WERI-Rb-1 (cell line): ENCODE measurements at regions not wholly inside any gene's neighbourhood (a gene's known extent, or its start where the extent isn't known, plus 50 kb on each side); places are given as distances from the start of the nearest gene placed in this dataset.

Source experiments
- DNase-seq: peaks from one replicate; pipeline ENCODE4 v3.0.0-alpha.2; 2020
- H3K27ac ChIP-seq: fragments of 250-450 bp; sonication (Bioruptor Pico); 2 replicates; pipeline ENCODE4 v1.5.1; 2020; ENCODE audit warnings: mild to moderate bottlenecking, moderate library complexity
- H3K27me3 ChIP-seq: fragments of 250-450 bp; sonication (Bioruptor Pico); 2 replicates; pipeline ENCODE4 v1.5.1; 2021; ENCODE audit warnings: mild to moderate bottlenecking, low read depth, moderate library complexity; ENCODE audit not compliant: insufficient read depth, severe bottlenecking
- H3K36me3 ChIP-seq: fragments of 250-450 bp; sonication (Bioruptor Pico); 2 replicates; pipeline ENCODE4 v1.5.1; 2020; ENCODE audit warnings: mild to moderate bottlenecking, moderate library complexity
- H3K4me3 ChIP-seq: 2 replicates; pipeline ENCODE4 v1.5.1; 2011; ENCODE audit warnings: low read depth, mild to moderate bottlenecking, control low read depth, low read length
- H3K9me3 ChIP-seq: fragments of 250-450 bp; sonication (Bioruptor Pico); 2 replicates; pipeline ENCODE4 v1.5.1; 2021; ENCODE audit warnings: mild to moderate bottlenecking, moderate library complexity; ENCODE audit not compliant: severe bottlenecking
- TF ChIP-seq, protein P1 (sequence below): IDR thresholded peaks from 2 replicates; pipeline ENCODE4 v1.5.1; 2011; ENCODE audit warnings: low read depth, mild to moderate bottlenecking, control low read depth, inconsistent platforms, low read length

DNA sequence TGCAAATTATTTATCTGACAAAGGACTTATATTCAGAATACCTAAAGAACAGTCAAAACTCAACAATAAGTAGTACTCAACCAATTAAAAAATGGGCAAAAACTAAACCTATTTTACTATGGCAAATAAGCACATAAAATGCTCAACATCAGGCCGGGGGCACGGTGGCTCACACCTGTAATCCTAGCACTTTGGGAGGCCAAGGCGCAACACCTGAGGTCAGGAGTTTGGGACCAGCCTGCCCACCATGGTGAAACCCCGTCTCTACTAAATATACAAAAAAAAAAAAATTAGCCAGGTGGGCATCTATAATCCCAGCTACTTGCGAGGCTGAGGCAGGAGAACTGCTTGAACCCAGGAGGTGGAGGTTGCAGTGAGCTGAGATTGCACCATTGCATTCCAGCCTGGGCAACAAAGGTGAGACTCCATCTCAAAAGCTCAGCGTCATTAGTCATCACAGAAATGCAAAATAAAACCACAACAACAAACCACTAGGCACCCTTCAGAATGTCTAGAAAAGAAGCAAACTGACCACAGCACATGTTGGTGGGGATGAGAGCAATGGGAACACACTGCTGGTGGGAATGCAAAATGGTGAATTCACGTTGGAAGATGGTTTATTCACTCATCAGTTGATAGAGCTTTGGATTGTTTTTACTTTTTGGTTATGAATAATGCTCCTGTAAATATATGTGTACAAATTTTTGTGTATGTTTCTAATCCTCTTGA lies 180.6 kb upstream of the SOX1 start:
- Histone ChIP-seq H3K27me3 (peaks cover 98% of the 10 kb centered on the region), H3K4me3 (no peak overlapping the region), H3K27ac (no peak overlapping the region), H3K9me3 (no peaks in the 10 kb centered on the region), H3K36me3 (no peaks in the 10 kb centered on the region)
- DNase-seq = no peak
- TF ChIP-seq, protein P1, sequence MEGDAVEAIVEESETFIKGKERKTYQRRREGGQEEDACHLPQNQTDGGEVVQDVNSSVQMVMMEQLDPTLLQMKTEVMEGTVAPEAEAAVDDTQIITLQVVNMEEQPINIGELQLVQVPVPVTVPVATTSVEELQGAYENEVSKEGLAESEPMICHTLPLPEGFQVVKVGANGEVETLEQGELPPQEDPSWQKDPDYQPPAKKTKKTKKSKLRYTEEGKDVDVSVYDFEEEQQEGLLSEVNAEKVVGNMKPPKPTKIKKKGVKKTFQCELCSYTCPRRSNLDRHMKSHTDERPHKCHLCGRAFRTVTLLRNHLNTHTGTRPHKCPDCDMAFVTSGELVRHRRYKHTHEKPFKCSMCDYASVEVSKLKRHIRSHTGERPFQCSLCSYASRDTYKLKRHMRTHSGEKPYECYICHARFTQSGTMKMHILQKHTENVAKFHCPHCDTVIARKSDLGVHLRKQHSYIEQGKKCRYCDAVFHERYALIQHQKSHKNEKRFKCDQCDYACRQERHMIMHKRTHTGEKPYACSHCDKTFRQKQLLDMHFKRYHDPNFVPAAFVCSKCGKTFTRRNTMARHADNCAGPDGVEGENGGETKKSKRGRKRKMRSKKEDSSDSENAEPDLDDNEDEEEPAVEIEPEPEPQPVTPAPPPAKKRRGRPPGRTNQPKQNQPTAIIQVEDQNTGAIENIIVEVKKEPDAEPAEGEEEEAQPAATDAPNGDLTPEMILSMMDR = no peak

DNA sequence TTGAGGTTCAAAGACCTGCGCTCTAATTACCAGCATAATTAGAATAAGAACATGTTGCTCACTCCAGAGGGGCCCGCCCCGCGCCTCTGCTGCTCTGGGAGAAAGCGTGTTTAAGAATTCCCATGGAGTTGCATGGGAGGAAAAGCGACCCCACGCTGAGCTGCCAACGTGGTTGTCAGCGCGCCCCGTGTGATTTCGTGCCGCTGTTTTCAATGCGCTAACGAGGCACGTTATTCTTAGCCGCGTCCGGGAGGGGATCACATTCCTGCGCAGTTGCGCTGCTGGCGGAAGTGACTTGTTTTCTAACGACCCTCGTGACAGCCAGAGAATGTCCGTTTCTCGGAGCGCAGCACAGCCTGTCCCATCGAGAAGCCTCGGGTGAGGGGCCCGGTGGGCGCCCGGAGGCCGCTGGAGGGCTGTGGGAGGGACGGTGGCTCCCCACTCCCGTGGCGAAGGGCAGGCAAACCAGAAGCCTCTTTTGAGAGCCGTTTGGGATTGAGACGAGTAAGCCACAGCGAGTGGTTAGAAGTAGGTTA lies 173.8 kb upstream of the SOX1 start:
- no peak overlapping the region for H3K27ac ChIP-seq
- H3K4me3 ChIP-seq = no peak overlapping the region
- no peak for DNase-seq
- H3K27me3 ChIP-seq = peaks cover 99% of the 10 kb centered on the region
- TF ChIP-seq, protein P1 = no peak
- peaks cover 19% of the 10 kb centered on the region for H3K9me3 ChIP-seq
- H3K36me3 ChIP-seq = no peaks in the 10 kb centered on the region

DNA sequence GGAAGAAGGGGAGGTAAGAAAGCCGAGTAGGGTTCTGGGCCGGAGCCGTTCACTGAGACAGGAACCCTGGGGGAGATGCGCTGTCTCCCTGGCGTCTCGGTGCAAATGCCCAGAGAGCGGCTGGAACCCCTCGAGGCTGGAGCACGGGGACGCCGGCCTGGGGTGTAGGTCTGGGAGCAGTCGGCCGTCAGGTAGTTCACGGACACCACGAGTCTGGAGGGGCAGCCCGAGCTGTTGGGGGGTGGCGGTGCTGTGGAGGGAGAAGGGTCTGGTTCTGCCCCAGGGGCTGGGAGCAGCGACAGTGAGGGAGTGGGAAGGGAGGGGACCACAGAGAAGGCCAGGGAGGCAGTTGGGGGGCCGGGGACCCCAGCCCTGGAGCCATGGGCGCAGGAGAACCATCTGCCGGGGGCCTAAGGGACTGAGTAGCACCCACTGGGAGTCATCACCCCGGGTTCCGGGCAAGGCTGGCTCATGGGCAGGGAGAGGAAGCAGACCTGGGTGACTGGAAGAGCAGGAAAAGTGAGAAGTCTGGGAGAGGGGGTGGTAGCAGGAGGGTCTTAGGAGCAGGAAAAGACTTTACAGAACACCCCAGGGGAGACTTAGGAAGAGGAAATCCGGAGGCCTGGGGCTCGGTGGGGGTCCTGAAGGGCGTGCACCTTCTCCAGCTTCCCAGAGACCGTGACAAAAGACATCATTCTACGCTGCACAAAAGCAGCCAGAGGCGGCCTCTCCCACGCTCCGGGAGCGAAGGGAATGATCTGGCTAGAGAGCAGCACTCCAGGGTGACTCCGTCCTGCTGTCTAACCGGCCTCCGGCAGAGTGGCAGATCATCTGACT lies 173.1 kb upstream of the SOX1 start:
- Histone ChIP-seq H3K9me3 (peaks cover 21% of the 10 kb centered on the region), H3K27me3 (peaks cover 99% of the 10 kb centered on the region), H3K4me3 (no peak overlapping the region), H3K27ac (no peak overlapping the region), H3K36me3 (no peaks in the 10 kb centered on the region)
- TF ChIP-seq, protein P1 = no peak
- DNase-seq = no peak

DNA sequence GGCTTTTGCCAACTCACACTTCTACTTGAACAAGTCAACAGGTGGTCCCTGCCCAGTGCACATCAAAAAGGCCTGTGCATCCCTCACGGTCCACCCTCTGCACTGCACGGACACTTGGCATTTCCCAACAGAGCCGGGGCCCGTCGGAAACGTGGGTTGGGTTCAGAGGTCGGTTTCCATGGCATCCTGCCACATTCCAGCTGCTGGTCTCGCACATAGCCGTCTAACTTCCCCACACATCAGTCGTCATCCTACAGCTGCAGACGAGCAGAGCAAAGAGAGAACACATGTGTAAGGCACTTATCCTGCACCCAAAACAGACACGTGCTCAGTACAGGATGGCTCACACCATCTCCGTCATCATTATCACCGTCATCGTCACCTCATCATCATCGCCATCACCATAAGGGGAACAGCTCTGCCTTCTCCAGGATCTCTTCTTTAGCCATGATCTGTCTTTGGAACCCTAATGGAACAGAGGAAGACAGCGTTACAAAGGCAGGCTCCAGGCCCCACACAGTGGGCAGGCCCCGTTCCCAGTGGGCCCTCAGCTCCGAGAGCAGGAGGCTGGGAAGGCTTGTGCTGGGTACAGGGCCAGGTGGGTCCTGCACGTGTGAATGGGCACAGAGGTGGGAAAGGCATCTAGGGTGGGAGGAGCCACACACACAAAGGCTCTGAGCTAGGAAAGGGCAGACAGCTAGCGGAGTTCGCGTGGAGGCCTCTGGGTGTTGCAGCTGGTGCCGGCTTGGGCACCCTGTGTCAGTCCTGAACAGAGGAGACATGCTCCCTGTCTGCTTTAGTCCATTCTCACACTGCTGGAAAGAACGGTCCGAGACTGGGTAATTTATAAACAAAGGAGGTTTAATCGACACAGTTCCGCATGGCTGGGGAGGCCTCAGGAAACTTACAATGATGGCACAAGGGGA lies 170.8 kb upstream of the SOX1 start:
- Histone ChIP-seq H3K4me3 (no peak overlapping the region), H3K36me3 (no peaks in the 10 kb centered on the region), H3K9me3 (peaks cover 30% of the 10 kb centered on the region), H3K27me3 (peaks cover 97% of the 10 kb centered on the region), H3K27ac (no peak overlapping the region)
- TF ChIP-seq, protein P1 = no peak
- no peak for DNase-seq

DNA sequence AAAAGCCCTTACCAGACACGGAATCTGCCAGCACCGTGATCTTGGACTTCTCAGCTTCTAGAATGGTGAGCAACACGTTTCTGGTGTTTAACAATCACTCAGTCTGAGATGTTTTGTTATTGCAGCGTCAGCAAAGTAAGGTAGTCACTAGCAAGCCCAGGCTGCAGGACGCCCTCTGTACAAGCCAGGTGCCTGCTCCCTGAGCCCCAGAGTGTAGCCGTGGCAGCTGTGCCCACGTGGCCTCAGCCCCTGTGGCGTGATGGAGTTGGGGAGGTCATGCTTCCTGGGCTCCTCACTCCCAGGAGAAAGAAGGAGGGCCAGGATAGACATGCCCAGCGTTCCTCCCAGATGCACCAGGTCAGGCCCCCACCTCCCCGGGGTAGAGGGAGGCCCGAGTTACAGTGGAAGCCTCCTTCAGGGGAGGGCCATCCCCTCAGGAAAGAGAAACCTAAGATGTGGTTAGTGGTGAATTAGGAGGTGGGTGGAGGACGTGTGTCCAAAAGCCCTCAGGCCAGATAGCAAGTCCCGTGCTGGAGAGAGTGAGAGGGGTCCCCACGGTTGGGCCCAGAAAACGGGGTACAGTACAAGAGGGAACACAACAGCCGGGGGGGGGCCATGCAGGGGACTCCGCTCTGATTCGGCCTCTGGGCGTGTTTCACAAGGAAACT lies 169.6 kb upstream of the SOX1 start:
- DNase-seq = no peak
- TF ChIP-seq, protein P1 = no peak
- peaks cover 37% of the 10 kb centered on the region for H3K9me3 ChIP-seq
- H3K36me3 ChIP-seq = no peaks in the 10 kb centered on the region
- no peak overlapping the region for H3K27ac ChIP-seq
- H3K4me3 ChIP-seq = no peak overlapping the region
- peaks cover 97% of the 10 kb centered on the region for H3K27me3 ChIP-seq
